ENCODE measurements at regions not wholly inside any gene's neighbourhood (a gene's known extent, or its start where the extent isn't known, plus 50 kb on each side); places are given as distances from the start of the nearest gene placed in this dataset.

DNA sequence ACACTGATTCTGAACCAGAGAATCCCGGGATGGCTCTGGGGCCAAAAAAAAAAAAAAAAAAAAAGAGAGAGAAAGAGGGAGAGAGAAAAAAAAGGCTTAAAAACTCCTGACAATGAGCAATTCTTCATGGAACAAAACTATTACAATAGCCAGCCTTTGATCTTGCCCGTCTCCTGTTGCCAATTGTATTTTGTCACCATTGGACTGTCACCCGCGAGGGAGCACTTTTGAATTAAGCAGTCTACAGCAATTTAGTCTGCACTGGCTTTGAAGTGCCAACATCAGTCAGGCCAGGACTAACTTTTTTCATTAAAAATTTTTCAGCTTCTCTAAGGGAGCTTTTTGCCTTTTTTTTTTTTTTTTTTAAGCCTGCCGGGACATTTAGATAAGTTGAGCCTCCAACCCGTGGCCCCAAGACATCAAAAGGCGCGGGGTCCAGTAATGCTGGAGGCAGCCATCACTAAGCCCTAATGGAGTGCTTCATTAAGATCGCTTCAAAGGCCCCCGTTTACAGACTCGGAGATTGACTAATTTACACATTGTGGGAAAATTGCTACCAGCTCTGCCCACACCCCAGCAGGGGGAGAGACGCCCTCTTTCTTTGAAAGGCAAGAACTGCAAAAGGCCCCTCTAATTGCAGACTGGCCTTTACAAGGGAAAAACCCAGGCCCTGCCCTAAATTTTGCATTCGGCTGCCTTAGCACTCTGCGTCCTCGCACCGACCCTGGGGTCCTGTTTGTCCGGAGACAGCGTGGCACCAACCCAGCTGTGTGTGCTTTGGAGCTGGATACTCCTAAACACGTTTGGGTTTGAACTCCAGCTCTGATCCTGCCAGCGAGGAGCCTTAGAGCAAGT, 98.1 kb upstream of the MSX1 start:
- TF ChIP-seq, protein P1, sequence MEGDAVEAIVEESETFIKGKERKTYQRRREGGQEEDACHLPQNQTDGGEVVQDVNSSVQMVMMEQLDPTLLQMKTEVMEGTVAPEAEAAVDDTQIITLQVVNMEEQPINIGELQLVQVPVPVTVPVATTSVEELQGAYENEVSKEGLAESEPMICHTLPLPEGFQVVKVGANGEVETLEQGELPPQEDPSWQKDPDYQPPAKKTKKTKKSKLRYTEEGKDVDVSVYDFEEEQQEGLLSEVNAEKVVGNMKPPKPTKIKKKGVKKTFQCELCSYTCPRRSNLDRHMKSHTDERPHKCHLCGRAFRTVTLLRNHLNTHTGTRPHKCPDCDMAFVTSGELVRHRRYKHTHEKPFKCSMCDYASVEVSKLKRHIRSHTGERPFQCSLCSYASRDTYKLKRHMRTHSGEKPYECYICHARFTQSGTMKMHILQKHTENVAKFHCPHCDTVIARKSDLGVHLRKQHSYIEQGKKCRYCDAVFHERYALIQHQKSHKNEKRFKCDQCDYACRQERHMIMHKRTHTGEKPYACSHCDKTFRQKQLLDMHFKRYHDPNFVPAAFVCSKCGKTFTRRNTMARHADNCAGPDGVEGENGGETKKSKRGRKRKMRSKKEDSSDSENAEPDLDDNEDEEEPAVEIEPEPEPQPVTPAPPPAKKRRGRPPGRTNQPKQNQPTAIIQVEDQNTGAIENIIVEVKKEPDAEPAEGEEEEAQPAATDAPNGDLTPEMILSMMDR (IDR thresholded peaks at IDR 0.05 in 2 of 3, conservative IDR thresholded peaks at IDR 0.05 in 1 of 3; ENCODE audit: control insufficient read depth in 2 of 3, extremely low read depth in 1 of 3, insufficient read depth in 1 of 3, low read depth in 3 of 3, low read length in 3 of 3) = peak; percentile 40 to 44 (median 42); a peak in 5 of 6 replicates
- TF ChIP-seq FOXM1 (IDR thresholded peaks at IDR 0.05; ENCODE audit: low read depth, low read length) = no peak
- no peak for TF ChIP-seq CHD4 (IDR thresholded peaks at IDR 0.05)
- no peak for TF ChIP-seq JUND (IDR thresholded peaks at IDR 0.05; ENCODE audit: low read depth, low read length)
- no peak for TF ChIP-seq POLR2AphosphoS5 (IDR thresholded peaks at IDR 0.05; ENCODE audit: low read length)
- TF ChIP-seq SUZ12 (IDR thresholded peaks at IDR 0.05; ENCODE audit: unreplicated experiment) = no peak
- TF ChIP-seq NFYB (IDR thresholded peaks at IDR 0.05; ENCODE audit: insufficient read depth, low read depth, low read length) = no peak
- peak; percentile 44 for TF ChIP-seq RAD21 (IDR thresholded peaks at IDR 0.05; ENCODE audit: insufficient read depth, low read depth, low read length)

Data from GM12878 (cell line).